ENCODE measurements at regions not wholly inside any gene's neighbourhood (a gene's known extent, or its start where the extent isn't known, plus 50 kb on each side); places are given as distances from the start of the nearest gene placed in this dataset.

DNA sequence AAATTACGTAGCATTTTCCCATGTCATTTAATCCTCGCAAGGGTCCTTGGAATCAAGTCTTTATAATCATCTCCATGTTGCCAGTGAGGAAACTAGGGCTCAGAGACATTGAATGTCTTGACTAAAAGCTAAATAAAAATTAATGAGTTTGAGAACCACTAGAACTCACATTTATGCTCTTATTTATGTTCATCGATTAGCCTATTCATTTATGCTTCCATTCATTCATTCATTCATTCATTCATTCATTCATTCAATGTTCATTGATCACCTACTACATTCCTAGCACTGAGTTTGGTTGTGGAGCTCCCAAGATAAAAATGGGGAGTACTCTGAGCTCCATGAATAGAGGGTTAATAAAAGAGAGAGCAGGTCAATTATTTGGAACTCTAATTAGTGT lies 59.7 kb downstream of the KCNA1 start:
- no peak for DNase-seq

DNA sequence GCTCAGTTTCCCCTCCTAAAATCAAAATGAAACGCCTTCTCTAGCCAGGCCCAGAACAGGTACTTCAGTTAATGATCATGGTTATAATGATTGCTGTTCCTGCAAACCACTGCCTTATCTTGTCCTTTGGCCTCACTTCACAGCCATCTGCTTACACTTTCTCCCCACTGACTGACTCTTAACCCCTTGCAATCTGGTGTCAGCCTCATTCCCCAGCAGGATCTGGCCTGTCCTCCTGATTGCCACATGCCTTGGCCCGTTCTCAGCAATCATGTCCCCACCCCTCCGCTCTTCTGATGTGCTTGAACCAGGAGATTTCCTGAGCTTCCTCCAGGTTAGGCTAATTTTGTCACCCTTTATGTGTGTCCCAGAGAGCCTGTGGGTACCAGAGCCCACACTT lies 64.5 kb downstream of the KCNA1 start:
- no peak for DNase-seq

DNA sequence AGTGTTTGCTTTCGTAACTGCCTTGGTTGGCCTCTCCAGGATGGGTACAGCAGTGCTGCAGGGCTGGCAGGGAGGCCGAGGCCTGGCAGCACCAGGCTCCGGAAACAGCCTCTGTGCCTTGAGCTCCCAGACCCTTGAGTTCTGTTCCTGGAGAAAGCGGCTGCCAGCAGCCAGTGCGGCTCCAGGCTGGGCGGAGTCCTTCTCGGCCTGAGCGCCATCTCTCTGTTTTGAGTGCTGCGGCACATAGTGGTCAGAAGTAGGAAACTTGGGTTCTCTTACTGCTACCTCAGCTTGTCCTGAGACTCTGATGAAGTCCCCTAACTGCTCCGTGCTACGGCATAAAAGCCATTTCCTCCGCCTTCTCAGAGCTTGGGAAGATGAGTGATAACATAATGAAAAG lies 65.9 kb downstream of the KCNA1 start:
- peak; percentile 82 for DNase-seq

DNA sequence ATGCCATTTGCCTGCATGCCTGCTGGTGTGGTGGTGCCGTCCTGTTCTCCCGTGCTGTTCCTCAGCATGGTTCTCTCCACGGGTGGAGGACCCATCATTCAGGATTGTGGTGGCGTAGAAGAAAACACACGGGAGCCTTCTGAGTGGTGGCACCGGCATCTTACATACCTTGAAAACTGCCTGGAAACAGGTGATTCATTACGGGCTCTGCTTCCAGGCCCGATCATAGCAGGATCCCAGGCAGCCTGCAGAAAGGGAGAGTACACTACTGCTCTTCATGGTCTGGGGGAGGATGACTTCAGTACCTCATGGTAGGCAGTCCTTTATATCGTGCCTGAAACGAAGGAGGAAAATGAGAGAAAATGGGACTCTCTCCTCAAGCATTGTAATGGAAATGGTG lies 66.6 kb upstream of the KCNA5 start:
- DNase-seq, result no peak

DNA sequence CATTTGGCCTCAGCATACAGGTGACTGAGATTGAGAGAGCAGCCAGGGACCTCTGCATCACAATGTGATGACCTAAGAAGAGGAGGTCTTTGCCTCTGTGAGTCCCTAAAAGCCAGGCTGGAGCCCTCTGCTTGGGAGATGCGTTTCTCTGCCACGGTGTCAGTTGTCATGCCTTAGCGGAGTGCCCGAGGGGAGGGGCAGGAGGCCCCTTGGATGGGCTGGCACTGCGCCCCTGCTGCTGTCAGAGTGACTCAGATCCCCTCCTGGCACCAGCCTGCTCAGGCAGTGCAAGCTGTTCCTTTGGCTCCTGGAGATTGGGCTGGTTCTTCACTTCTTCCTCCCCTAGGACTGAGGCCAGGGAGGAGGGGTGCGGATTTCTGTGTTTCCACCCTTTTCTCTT lies 64.9 kb upstream of the KCNA5 start:
- no peak for DNase-seq

DNA sequence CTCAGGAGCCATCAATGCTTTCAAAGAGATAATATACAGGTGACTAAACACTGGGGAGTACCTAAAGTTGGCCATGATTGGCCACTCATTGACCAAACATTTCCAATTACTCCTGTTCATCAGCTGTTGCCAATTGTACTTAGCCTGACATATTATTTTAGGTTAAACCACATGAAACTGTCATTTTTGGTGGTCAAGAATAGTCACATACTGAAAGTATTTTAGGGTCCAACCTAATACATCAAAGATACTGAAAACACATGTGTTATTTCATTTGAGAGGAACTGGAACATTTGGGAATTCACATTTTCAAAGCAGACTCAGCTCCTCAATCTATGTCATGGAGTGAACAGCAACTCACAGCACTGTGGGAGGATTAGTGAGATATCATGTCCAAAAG lies 63.9 kb upstream of the KCNA5 start:
- DNase-seq, result no peak

DNA sequence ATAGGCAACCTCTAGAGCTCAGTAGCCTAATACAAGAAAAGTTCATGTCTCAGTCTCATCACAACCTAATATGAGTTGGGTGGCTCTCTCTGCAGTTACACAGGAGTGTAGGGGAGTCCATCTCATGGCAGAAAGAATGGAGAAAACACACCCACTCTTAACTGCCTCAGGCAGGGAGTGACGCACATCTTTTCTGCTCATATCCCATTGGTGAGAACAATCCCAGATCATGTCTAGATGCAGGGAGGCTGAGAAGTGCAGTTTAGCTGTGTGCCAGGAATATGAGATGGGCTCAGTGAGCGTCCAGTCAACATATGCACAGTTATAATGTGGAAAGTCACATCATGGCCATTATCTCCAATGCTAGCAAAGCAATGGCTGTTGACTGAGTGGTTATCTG lies 59.3 kb upstream of the KCNA5 start:
- DNase-seq, result no peak

DNA sequence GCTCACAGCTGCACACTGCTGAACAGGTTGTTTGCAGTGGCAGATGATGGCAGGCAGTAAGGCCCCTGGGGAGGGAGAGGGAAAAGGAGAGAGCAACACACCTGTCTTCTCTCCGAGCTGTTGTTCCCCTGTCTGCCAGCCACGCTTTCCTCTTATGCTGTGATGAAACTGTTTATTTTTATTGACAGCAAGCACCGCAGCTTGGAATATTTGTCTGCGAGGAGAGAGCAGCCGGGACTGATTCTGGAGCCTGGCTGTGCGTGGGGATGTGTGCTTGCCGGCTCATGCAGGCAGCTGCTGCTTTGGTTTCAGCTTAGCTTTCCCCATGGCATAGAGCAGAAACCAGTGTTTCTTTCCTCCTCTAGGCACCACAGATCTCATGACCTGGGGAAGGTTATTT lies 58.7 kb upstream of the KCNA5 start:
- no peak for DNase-seq

DNA sequence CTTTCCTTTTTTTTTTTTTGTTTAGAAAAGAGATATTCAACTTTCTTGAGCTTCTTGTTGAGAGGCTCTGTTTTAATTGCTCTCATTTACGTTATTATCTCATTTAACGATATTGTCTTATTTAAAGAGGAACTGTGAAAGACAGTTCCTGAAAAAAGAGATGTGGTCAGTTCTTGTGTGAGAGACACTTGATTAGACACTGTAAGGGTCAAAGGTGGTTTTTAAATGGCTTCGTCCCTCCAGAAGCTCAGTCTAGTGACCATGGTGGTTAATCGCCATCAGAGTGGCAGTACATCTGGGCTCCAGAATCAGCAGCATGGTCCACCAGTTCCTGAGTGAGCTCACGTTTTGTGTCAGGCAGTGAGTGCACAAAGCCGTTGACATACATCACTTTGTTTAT lies 57.9 kb upstream of the KCNA5 start:
- no peak for DNase-seq

DNA sequence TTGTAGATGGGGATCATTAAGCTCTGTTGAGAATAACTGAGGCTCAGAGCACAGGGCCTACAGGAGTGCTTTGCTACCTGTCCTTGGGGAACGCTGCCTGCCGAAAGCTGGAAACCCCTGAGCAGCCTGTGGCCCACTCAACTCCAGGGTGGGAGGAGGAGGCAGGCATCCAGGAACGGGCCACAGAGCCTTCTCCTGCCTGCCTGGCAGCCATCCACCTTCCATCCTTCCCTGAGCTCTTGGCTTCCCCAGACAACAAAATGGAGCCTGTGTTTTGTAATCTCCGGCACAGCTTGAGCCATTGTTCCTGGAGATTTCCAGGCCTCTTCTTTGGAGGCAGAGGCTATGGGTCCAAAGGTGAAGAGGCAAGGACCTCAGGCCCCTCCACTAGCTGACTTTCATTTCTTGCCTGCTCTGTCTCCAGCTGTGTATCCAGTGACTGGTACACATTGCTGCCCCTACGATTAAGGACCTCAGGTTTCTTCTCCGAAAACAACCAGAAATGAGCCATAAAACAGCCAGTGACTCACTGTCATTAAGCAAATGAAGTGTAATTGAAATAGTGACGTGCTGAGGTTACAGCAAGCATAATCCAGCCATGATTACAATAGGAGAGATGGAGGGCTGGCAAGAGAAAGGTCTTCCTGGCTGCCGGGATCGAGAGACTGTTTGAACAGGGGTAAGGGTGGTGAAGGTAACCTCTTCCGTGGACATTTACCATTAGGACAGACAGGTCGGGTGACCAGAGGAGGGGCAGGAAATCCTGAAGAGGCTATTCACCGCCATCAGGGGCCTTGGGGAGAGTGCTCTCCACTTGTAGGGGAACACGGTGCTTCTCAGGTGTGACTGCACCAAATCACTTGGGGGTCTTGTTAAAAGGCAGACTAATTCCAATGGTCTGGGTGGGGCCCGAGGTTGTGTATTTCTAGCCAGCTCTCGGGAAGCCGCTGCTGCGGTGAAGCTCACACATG lies 56.3 kb upstream of the KCNA5 start:
- DNase-seq, result no peak

DNA sequence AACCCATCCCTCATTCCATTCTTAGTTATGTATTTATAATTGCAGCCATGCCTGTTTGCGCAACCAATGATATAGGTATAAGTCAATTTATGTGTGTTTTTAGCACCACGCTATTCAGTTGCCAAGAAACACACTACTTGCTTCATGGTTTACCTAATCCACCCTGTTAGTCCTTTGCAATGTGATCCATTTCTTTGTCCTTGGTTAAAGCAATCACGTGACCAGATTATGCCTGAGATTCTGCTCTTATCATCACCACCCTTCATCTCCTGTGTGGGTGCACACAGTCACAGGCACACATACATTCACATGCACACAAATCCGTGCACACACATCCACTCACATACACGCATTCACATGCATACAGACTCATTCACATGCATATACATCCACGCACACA lies 52.3 kb upstream of the KCNA5 start:
- no peak for DNase-seq

DNA sequence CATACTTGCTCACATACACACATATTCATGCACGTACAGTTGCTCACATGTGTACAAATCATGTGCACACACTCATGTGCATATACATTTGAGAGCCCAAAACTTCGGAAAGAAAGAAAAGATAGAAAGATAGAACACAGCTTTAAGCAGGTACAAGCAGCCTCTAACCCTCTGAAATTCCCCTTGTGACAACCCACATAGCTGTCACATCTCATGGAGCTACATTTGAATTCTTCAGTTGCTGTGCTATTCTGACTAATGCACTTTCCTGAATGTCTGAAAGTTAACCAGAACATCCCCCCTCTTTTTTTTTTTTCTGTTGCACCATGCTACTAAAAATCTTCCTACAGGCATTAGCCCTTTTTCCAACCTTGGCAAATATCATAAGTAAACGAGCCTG lies 51.9 kb upstream of the KCNA5 start:
- DNase-seq, result no peak

DNA sequence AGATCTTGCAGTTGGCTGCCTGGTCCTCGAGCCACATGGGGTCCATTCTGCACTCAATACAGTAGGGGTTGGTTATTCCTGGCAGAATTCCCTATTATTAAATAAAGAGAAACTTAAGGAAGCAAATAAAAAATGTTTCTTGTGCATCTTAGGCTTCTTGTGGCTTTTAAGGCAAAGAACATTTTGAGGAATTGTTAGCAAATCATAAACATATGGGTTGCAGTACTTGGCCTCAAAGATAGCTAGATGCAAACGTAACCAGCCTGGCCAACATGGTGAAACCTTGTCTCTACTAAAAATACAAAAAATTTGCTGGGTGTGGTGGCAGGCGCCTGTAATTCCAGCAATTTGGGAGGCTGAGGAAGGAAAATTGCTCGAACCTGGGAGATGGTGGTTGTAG lies 50.8 kb upstream of the KCNA5 start:
- DNase-seq, result no peak
